Keratinocyte (primary cell): ENCODE measurements at regions not wholly inside any gene's neighbourhood (a gene's known extent, or its start where the extent isn't known, plus 50 kb on each side); places are given as distances from the start of the nearest gene placed in this dataset.

Source experiments
- DNase-seq: peaks from one replicate; pipeline ENCODE4 v3.0.0-alpha.2; 2011; ENCODE audit warnings: low read depth, missing footprints, low spot score
- FAIRE-seq: peaks from 2 replicates; lab custom pipeline; 2011; peaks lifted over from hg19 to GRCh38; lab: Jason Lieb, UNC
- H2AFZ ChIP-seq: 2 replicates; pipeline ENCODE4 v1.6.0; 2012; ENCODE audit warnings: low read length, control low read depth, inconsistent platforms; ENCODE audit not compliant: control insufficient read depth
- H3K27ac ChIP-seq: 2 replicates; pipeline ENCODE4 v1.5.1; 2011; ENCODE audit warnings: low read length; ENCODE audit not compliant: control insufficient read depth, insufficient read depth
- H3K27me3 ChIP-seq: 3 replicates; pipeline ENCODE4 v1.6.0; 2011; ENCODE audit warnings: low read length; ENCODE audit not compliant: control insufficient read depth, insufficient read depth; ENCODE audit errors: extremely low read depth
- H3K36me3 ChIP-seq, 2 experiments: 2 replicates in 1 of 2; 3 replicates in 1 of 2; pipeline ENCODE4 v1.5.1; 2011; ENCODE audit warnings: low read length in 2 of 2, mild to moderate bottlenecking in 1 of 2; ENCODE audit not compliant: control insufficient read depth in 2 of 2, insufficient read depth in 2 of 2; ENCODE audit errors: extremely low read depth in 1 of 2
- H3K4me1 ChIP-seq: 3 replicates; pipeline ENCODE4 v1.5.1; 2011; ENCODE audit warnings: low read length; ENCODE audit not compliant: control insufficient read depth, insufficient read depth; ENCODE audit errors: extremely low read depth
- H3K4me2 ChIP-seq: 3 replicates; pipeline ENCODE4 v1.6.0; 2011; ENCODE audit warnings: low read depth, low read length; ENCODE audit not compliant: control insufficient read depth, insufficient read depth; ENCODE audit errors: extremely low read depth
- H3K4me3 ChIP-seq, 3 experiments: fragments of 200-600 bp in 1 of 3; sonication (generic) in 1 of 3; 2 replicates in 2 of 3; 3 replicates in 1 of 3; pipeline ENCODE4 v1.5.1; 2011 to 2016; ENCODE audit warnings: low read length in 3 of 3, mild to moderate bottlenecking in 3 of 3, control low read depth in 2 of 3, inconsistent platforms in 1 of 3, low read depth in 1 of 3, mixed read lengths in 1 of 3, mixed run types in 1 of 3, moderate library complexity in 1 of 3; ENCODE audit not compliant: control insufficient read depth in 2 of 3, insufficient read depth in 2 of 3; ENCODE audit errors: extremely low read depth in 1 of 3
- H3K79me2 ChIP-seq: 2 replicates; pipeline ENCODE4 v1.6.0; 2012; ENCODE audit warnings: low read length; ENCODE audit not compliant: control insufficient read depth, insufficient read depth
- H3K9ac ChIP-seq: 3 replicates; pipeline ENCODE4 v1.6.0; 2011; ENCODE audit warnings: low read length; ENCODE audit not compliant: control insufficient read depth, insufficient read depth; ENCODE audit errors: extremely low read depth
- H3K9me1 ChIP-seq: 3 replicates; pipeline ENCODE4 v1.6.0; 2011; ENCODE audit warnings: low read length; ENCODE audit not compliant: control insufficient read depth, insufficient read depth; ENCODE audit errors: extremely low read depth
- H3K9me3 ChIP-seq: 2 replicates; pipeline ENCODE4 v1.5.1; 2012; ENCODE audit warnings: low read depth, low read length; ENCODE audit not compliant: control insufficient read depth
- H4K20me1 ChIP-seq: 3 replicates; pipeline ENCODE4 v1.6.0; 2011; ENCODE audit warnings: low read length; ENCODE audit not compliant: control insufficient read depth, insufficient read depth; ENCODE audit errors: extremely low read depth
- EZH2 ChIP-seq: IDR thresholded peaks from one replicate; pipeline ENCODE4 v1.6.1; 2012; ENCODE audit warnings: inconsistent platforms, mild to moderate bottlenecking, low read length, moderate library complexity
- dilution Hi-C: fragments of 300-500 bp; cut with MboI; formaldehyde crosslinking; loops from one replicate; pipeline ENCODE4 v1.7.0; 2020; ENCODE audit warnings: low sequenced_read_pairs; ENCODE audit not compliant: extremely low pct_ligation_motif_present
- TF ChIP-seq, protein P1 (sequence below), 3 experiments: IDR thresholded peaks in 1 of 3; conservative IDR thresholded peaks in 1 of 3; optimal IDR thresholded peaks in 1 of 3; 2 replicates in 2 of 3; 3 replicates in 1 of 3; pipeline versions ENCODE3 to v1.5.1; 2011; ENCODE audit warnings: low read length in 3 of 3, mild to moderate bottlenecking in 3 of 3, moderate library complexity in 2 of 3, control low read depth in 1 of 3, inconsistent platforms in 1 of 3; ENCODE audit not compliant: insufficient read depth in 2 of 3; ENCODE audit errors: extremely low read depth in 1 of 3

DNA sequence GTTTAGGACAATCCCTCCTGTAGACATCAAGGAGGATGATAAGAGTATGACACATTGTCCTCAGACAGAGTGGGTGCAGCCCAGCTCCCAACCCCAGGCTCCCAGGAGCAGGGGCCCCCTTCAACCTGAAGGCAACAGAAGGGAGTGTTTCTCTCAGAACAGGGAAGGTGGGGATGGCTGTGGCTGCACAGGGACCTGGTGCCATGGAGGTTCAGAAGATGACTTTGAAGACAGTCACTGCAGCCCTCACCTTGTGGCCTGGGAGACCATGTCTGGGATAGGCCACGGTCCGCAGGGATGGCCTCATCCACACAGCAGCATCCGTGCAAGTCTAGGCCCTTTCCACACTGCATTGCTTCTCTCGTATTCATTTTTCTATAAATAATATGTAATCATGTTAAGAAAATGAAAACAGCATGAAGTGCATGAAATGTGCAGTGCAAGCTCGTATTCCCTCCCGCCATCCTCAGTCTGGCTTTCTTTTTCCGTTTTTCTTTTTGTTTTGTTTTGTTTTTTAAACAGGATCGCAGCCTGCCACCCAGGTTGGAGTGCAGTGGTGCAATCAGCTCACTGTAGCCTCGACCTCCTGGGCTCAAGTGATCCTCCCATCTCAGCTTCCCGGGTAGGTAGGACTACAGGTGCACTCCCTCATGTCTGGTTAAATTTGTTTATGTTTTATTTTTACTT lies 71.1 kb downstream of the METRNL start:
- Histone ChIP-seq H3K9me3 (peaks cover 3% of the 10 kb centered on the region), H3K4me3 (no peak overlapping the region), H3K4me2 (no peak overlapping the region), H3K9me1 (no peaks in the 10 kb centered on the region), H3K9ac (no peak overlapping the region), H3K79me2 (no peaks in the 10 kb centered on the region), H4K20me1 (no peaks in the 10 kb centered on the region), H2AFZ (no peak overlapping the region), H3K4me1 (no peaks in the 10 kb centered on the region), H3K27ac (no peak overlapping the region), H3K36me3 (no peaks in the 10 kb centered on the region), H3K27me3 (peaks cover 7% of the 10 kb centered on the region)
- dilution Hi-C loops, result no loop called here
- DNase-seq (no peak), FAIRE-seq (no peak)
- TF ChIP-seq, protein P1, sequence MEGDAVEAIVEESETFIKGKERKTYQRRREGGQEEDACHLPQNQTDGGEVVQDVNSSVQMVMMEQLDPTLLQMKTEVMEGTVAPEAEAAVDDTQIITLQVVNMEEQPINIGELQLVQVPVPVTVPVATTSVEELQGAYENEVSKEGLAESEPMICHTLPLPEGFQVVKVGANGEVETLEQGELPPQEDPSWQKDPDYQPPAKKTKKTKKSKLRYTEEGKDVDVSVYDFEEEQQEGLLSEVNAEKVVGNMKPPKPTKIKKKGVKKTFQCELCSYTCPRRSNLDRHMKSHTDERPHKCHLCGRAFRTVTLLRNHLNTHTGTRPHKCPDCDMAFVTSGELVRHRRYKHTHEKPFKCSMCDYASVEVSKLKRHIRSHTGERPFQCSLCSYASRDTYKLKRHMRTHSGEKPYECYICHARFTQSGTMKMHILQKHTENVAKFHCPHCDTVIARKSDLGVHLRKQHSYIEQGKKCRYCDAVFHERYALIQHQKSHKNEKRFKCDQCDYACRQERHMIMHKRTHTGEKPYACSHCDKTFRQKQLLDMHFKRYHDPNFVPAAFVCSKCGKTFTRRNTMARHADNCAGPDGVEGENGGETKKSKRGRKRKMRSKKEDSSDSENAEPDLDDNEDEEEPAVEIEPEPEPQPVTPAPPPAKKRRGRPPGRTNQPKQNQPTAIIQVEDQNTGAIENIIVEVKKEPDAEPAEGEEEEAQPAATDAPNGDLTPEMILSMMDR (optimal IDR thresholded peaks at IDR 0.05 in 1 of 3, IDR thresholded peaks at IDR 0.05 in 1 of 3, conservative IDR thresholded peaks at IDR 0.05 in 1 of 3; ENCODE audit: extremely low read depth in 1 of 3, insufficient read depth in 2 of 3, low read length in 3 of 3), result no peak
- TF ChIP-seq EZH2, result no peak

GRCh38 chr17:83151056-83151441 lies 71.6 kb downstream of the METRNL start:
- peaks cover 7% of the 10 kb centered on the region for H3K27me3 ChIP-seq

More at GRCh38 chr17:83151056-83151441, 71.6 kb downstream of the METRNL start:
- Histone ChIP-seq H3K9me3 (peaks cover 3% of the 10 kb centered on the region), H2AFZ (no peak overlapping the region), H4K20me1 (no peaks in the 10 kb centered on the region), H3K9ac (no peak overlapping the region), H3K4me2 (no peak overlapping the region), H3K9me1 (no peaks in the 10 kb centered on the region), H3K79me2 (no peaks in the 10 kb centered on the region), H3K4me3 (no peak overlapping the region), H3K27ac (no peak overlapping the region), H3K36me3 (no peaks in the 10 kb centered on the region), H3K4me1 (no peaks in the 10 kb centered on the region)
- FAIRE-seq, result no peak
- no peak for DNase-seq
- dilution Hi-C loops, result no loop called here
- no peak for TF ChIP-seq EZH2
- TF ChIP-seq, protein P1 (optimal IDR thresholded peaks at IDR 0.05 in 1 of 3, IDR thresholded peaks at IDR 0.05 in 1 of 3, conservative IDR thresholded peaks at IDR 0.05 in 1 of 3; ENCODE audit: extremely low read depth in 1 of 3, insufficient read depth in 2 of 3, low read length in 3 of 3), result no peak
